ENCODE measurements at regions not wholly inside any gene's neighbourhood (a gene's known extent, or its start where the extent isn't known, plus 50 kb on each side); places are given as distances from the start of the nearest gene placed in this dataset.
"Not testable (repeated sequence)": the region's sequence is repeated elsewhere in the genome, so short reads cannot be mapped to it uniquely, and the experiment has no call there.

- not testable (repeated sequence) for TF ChIP-seq POLR2A (IDR thresholded peaks at IDR 0.05; ENCODE audit: low read length); GATA1 (IDR thresholded peaks at IDR 0.05; ENCODE audit: low read depth, low read length)
Measured at GRCh38 chr20:30821615-30822014, 435.8 kb upstream of the DEFB115 start.

Measured in erythroblast (primary cell).